ENCODE measurements at regions not wholly inside any gene's neighbourhood (a gene's known extent, or its start where the extent isn't known, plus 50 kb on each side); places are given as distances from the start of the nearest gene placed in this dataset.
"Not testable (repeated sequence)": the region's sequence is repeated elsewhere in the genome, so short reads cannot be mapped to it uniquely, and the experiment has no call there.

DNA sequence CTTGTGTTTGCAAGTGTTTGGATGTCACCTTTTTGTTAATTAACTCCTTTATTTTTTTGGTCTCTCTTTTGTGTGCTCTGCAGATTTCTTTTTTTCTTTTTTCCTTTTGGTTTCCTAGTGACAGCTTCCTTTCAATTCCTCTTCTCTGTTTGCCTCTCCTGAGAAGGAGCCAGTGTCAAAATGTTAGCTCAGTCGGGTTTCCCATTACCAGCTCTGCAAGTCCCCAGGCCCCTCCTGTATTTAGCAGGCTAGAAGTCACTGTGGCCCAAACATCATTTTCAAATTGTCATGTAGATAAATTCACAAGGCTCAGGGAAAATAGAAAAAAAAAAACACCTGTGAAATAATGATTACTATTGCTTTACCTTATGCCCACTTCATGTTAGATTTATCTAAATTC, 1621.6 kb downstream of the CDH8 start:
- CTCF ChIA-PET: no interaction called here
- ATAC-seq: no peak
- H3K9me3 Mint-ChIP-seq (ENCODE audit: insufficient read depth): peaks cover 13% of the 10 kb centered on the region
- no peaks in the 10 kb centered on the region for H3K27me3 Mint-ChIP-seq (ENCODE audit: low read depth)
- no peaks in the 10 kb centered on the region for H3K36me3 Mint-ChIP-seq (ENCODE audit: low read depth)
- POLR2A ChIA-PET: no interaction called here
- H3K27ac Mint-ChIP-seq: no peak overlapping the region
- no peak for DNase-seq
- no peak overlapping the region for H3K4me3 Mint-ChIP-seq
- H3K4me1 Mint-ChIP-seq (ENCODE audit: low read depth): no peaks in the 10 kb centered on the region

DNA sequence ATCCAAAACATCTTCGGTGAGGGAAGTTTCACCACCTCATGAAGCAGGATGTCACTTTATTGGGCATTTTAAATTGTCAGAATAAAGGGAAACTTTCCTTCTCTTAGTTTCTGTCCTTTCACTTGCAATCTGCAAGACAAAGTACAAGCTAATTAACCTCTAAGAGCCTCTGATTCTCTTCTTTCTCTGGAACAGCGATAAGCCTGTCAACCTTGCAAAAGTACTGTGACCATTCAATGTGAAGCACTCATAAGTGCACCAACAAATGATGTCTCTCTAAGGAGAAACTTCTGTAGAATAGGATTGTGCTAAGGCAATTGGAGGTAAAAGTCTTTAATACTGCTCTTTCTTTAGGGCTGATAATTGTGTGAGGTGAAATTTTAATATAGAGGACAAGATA, 1622.3 kb downstream of the CDH8 start:
- H3K4me3 Mint-ChIP-seq: no peak overlapping the region
- no peak for DNase-seq
- CTCF ChIA-PET: no interaction called here
- no peak overlapping the region for H3K27ac Mint-ChIP-seq
- H3K4me1 Mint-ChIP-seq (ENCODE audit: low read depth): no peaks in the 10 kb centered on the region
- H3K27me3 Mint-ChIP-seq (ENCODE audit: low read depth): no peaks in the 10 kb centered on the region
- H3K9me3 Mint-ChIP-seq (ENCODE audit: insufficient read depth): peaks cover 9% of the 10 kb centered on the region
- no peaks in the 10 kb centered on the region for H3K36me3 Mint-ChIP-seq (ENCODE audit: low read depth)
- POLR2A ChIA-PET: no interaction called here
- ATAC-seq: no peak

DNA sequence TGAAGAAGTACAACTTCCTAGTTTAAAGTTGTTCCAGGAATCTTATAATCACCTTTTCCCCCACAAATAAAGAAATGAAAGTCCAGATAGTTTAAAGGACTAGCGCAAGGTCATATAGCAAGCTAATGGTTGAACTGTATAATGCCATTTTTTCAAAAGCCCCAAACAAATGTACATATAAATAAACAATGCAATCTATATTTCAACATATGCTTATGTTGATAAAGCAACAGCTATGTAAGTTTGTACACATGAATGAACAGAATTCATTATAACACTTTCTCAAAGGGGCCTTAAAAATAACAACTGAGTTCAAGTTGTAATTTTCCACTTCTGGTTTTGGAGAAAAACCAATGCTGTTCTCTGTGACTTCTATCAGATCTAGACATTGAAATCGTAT, 1628.6 kb downstream of the CDH8 start:
- CTCF ChIA-PET: no interaction called here
- Mint-ChIP-seq H3K36me3 (ENCODE audit: low read depth) (no peaks in the 10 kb centered on the region), H3K9me3 (ENCODE audit: insufficient read depth) (peaks cover 16% of the 10 kb centered on the region), H3K4me3 (no peak overlapping the region), H3K27me3 (ENCODE audit: low read depth) (no peaks in the 10 kb centered on the region), H3K27ac (no peak overlapping the region), H3K4me1 (ENCODE audit: low read depth) (no peaks in the 10 kb centered on the region)
- POLR2A ChIA-PET: no interaction called here
- DNase-seq (no peak), ATAC-seq (no peak)

DNA sequence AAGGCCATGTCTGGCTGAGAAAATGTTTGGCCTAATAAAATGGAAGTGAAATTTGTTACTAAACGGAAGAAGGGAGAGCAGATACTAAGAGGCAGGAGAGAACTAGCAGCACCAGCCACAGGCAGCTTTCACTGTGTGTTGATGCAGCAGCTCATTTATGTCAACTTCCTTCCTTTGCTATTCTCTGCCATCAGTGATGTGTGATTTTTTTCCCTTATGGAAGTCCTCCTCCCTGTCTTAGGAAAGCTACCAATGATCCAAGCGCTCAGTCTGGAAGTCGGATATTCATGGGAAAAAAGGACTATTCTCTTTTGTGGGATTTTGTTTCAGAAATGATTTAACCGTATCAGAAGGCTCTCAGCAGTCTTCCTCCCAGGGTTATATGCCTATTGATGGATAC, 1629.2 kb downstream of the CDH8 start:
- ChIA-PET POLR2A (no interaction called here), CTCF (no interaction called here)
- Mint-ChIP-seq H3K27ac (no peak overlapping the region), H3K36me3 (ENCODE audit: low read depth) (no peaks in the 10 kb centered on the region), H3K9me3 (ENCODE audit: insufficient read depth) (peaks cover 16% of the 10 kb centered on the region), H3K4me1 (ENCODE audit: low read depth) (no peaks in the 10 kb centered on the region), H3K27me3 (ENCODE audit: low read depth) (no peaks in the 10 kb centered on the region), H3K4me3 (no peak overlapping the region)
- DNase-seq (no peak), ATAC-seq (no peak)

DNA sequence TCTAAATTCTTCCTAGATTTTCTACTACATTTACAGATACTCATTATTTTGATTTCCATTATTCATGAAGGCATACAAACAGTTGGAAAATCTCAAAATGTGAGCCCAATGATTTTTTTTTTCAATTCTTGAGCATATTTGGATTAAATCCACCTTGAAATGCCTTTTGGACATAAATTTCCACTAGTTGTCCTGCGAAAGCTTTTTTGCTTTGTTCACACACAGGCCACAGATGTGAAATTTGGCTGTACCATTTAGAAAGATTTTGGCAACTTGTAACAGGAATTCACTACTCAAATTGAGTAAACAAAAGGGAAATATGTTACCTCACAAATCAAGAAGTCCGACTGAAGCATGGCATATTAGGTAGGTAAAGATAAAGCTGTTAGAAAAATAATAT, 1631.0 kb downstream of the CDH8 start:
- no peaks in the 10 kb centered on the region for H3K4me1 Mint-ChIP-seq (ENCODE audit: low read depth)
- no peaks in the 10 kb centered on the region for H3K27me3 Mint-ChIP-seq (ENCODE audit: low read depth)
- H3K36me3 Mint-ChIP-seq (ENCODE audit: low read depth): no peaks in the 10 kb centered on the region
- CTCF ChIA-PET: no interaction called here
- H3K27ac Mint-ChIP-seq: no peak overlapping the region
- DNase-seq (no peak), ATAC-seq (no peak)
- H3K9me3 Mint-ChIP-seq (ENCODE audit: insufficient read depth): peaks cover 16% of the 10 kb centered on the region
- H3K4me3 Mint-ChIP-seq: no peak overlapping the region
- POLR2A ChIA-PET: no interaction called here

DNA sequence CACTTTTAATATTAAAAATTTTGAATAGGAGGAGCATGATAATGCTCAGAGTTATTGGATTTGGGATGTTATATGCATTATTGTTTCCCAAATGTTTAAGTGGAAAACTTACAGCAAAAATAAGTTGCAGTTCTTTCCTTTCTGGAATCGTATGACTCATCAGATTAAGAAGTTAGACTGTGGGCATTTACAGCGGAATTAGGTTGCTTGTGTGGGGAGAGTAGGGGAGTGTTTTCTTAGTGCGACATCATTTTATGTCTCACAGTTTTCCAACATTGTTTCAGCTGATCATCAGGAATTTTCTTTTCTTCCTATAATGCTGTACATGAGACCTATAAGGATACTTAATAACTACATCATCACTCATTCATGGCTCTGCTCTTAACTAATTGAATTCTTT, 1631.8 kb downstream of the CDH8 start:
- no peaks in the 10 kb centered on the region for H3K4me1 Mint-ChIP-seq (ENCODE audit: low read depth)
- no peak for ATAC-seq
- no peak overlapping the region for H3K4me3 Mint-ChIP-seq
- H3K27me3 Mint-ChIP-seq (ENCODE audit: low read depth): no peaks in the 10 kb centered on the region
- POLR2A ChIA-PET: no interaction called here
- peaks cover 16% of the 10 kb centered on the region for H3K9me3 Mint-ChIP-seq (ENCODE audit: insufficient read depth)
- CTCF ChIA-PET: no interaction called here
- H3K27ac Mint-ChIP-seq: no peak overlapping the region
- DNase-seq: no peak
- no peaks in the 10 kb centered on the region for H3K36me3 Mint-ChIP-seq (ENCODE audit: low read depth)

DNA sequence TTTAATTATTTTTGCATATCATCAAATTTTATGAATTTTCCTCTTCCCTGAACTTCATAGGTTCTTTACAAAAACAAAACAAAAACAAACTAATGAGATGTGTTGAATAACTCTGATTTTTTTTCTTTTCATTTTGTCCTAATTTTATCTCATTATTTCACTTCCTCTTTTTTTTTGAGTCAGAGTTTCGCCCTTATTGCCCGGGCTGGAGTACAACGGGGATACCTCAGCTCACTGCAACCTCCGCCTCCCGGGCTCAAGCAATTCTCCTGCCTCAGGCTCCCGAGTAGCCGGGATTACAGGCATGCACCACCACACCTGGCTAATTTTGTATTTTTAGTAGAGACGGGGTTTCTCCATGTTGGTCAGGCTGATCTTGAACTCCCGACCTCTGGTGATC, 1633.3 kb downstream of the CDH8 start:
- H3K27me3 Mint-ChIP-seq (ENCODE audit: low read depth); ATAC-seq; H3K27ac Mint-ChIP-seq; H3K36me3 Mint-ChIP-seq (ENCODE audit: low read depth); DNase-seq; H3K4me3 Mint-ChIP-seq; POLR2A ChIA-PET; H3K4me1 Mint-ChIP-seq (ENCODE audit: low read depth); CTCF ChIA-PET: not testable (repeated sequence)
- peaks cover 16% of the 10 kb centered on the region for H3K9me3 Mint-ChIP-seq (ENCODE audit: insufficient read depth)

DNA sequence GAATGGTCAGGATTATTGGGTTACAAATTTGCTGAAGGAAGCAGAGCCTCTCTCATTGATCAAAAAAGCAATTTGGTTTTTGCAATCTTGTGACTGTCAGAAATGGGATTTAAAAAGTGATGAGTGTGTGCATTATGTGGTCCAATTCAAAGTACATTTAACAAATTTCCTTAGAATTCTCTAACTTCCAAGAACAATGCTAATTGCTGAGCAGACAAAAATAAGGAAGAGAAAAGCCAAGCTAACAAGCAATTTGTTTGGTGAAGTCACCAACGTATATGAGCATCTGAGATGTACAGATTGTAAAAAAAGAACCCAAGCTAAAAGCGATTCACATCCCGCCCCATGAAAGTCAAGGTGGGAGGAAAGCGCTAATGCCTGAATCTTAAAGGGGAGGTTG, 1643.9 kb downstream of the CDH8 start:
- Mint-ChIP-seq H3K9me3 (ENCODE audit: insufficient read depth) (peaks cover 5% of the 10 kb centered on the region), H3K27ac (no peak overlapping the region)
- ATAC-seq: no peak

DNA sequence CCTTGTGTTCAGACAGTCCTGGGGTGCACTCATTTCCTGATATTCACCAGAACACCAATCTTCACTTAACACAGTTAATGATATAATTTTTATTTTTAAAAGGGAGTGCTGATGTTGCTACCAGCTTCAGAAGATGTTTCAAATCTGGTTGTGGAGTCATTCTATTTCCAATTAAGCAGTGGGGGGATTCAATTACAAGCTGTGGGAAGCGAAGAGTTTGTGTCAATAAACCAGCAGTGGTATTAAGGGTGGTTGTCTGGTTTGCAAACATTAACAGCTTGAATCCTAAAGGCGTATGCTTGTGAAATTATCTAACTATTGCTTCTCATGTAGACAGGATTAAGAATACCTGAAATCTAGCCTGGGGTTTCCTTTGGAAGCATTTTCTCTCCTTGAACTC, 1637.5 kb upstream of the GOT2 start:
- Mint-ChIP-seq H3K27ac (no peak overlapping the region), H3K9me3 (ENCODE audit: insufficient read depth) (peaks cover 7% of the 10 kb centered on the region), H3K27me3 (ENCODE audit: low read depth) (no peaks in the 10 kb centered on the region), H3K36me3 (ENCODE audit: low read depth) (no peaks in the 10 kb centered on the region), H3K4me1 (ENCODE audit: low read depth) (no peaks in the 10 kb centered on the region), H3K4me3 (no peak overlapping the region)
- ATAC-seq (no peak), DNase-seq (no peak)
- CTCF ChIA-PET: no interaction called here
- POLR2A ChIA-PET: no interaction called here

More for the DNA sequence above, 1643.9 kb downstream of the CDH8 start:
- POLR2A ChIA-PET: no interaction called here
- no peak for DNase-seq
- Mint-ChIP-seq H3K36me3 (ENCODE audit: low read depth) (no peaks in the 10 kb centered on the region), H3K27me3 (ENCODE audit: low read depth) (no peaks in the 10 kb centered on the region), H3K4me1 (ENCODE audit: low read depth) (no peaks in the 10 kb centered on the region), H3K4me3 (no peak overlapping the region)
- CTCF ChIA-PET: no interaction called here

DNA sequence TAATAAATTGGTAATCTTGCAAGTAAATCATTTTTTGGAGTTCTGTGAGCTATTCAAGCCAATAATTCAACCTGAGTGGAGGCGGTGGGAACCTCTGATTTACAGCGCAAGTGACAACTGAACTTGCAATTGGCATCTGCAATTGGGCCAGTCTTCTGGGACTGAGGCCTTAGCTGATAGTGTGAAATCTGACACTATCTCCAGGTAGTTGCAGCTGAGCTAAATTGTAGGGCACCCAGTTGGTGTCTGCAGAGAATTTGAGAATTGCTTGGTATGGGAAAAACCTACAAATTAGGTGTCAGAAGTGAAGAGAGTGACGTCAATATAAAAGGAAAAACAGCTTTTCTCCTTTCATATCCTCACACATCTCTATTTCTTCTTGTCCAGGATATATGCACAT, 1633.6 kb upstream of the GOT2 start:
- Mint-ChIP-seq H3K9me3 (ENCODE audit: insufficient read depth) (peaks cover 4% of the 10 kb centered on the region), H3K4me3 (no peak overlapping the region), H3K27ac (no peak overlapping the region), H3K36me3 (ENCODE audit: low read depth) (no peaks in the 10 kb centered on the region), H3K4me1 (ENCODE audit: low read depth) (no peaks in the 10 kb centered on the region), H3K27me3 (ENCODE audit: low read depth) (no peaks in the 10 kb centered on the region)
- ChIA-PET CTCF (no interaction called here), POLR2A (no interaction called here)
- DNase-seq: no peak
- no peak for ATAC-seq

DNA sequence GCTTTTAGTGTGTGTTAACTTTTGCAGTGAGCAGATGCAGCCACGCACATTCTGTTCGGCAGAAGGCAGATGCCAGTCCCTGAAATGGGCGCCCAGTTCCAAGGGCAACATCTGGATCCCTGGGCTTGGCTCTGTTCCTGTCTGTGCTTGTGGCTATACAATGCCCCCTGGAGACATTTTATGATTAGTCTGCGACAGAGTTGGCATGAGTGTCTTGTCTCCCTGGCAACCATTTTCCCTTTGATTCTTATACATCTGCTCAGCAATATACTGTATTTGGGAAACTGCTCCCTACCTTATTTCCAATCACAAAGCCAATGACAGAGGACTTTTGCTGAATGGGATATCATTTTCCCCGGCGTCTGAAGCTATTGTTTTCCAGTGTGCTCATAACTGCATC, 1629.5 kb upstream of the GOT2 start:
- no peaks in the 10 kb centered on the region for H3K9me3 Mint-ChIP-seq (ENCODE audit: insufficient read depth)
- DNase-seq (no peak), ATAC-seq (no peak)
- H3K4me1 Mint-ChIP-seq (ENCODE audit: low read depth): no peaks in the 10 kb centered on the region
- H3K27ac Mint-ChIP-seq: no peak overlapping the region
- H3K27me3 Mint-ChIP-seq (ENCODE audit: low read depth): no peaks in the 10 kb centered on the region
- H3K4me3 Mint-ChIP-seq: no peak overlapping the region
- ChIA-PET CTCF (no interaction called here), POLR2A (no interaction called here)
- no peaks in the 10 kb centered on the region for H3K36me3 Mint-ChIP-seq (ENCODE audit: low read depth)

DNA sequence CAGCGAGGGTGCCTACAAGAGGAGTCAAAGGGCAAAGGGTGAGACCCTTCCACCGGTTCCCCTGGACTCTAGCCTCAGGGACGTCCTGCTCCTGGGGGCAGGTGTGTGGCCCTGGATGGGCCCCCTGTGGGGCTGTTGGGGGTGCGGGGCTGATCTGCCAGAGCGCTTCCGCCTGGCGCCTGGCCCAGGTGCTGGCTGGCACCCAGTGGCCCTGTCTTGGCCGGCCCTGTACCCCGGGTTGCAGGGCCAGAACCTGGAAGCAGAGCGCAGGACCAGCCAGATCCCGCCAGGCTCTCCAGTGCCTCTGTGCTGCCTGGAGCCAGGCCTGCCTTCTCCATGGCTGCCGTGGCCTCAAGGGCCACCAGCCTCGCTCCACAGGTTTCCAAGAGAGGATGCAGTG, 1625.8 kb upstream of the GOT2 start:
- H3K4me1 Mint-ChIP-seq (ENCODE audit: low read depth); H3K36me3 Mint-ChIP-seq (ENCODE audit: low read depth); H3K27ac Mint-ChIP-seq; DNase-seq; H3K4me3 Mint-ChIP-seq; POLR2A ChIA-PET; H3K27me3 Mint-ChIP-seq (ENCODE audit: low read depth); ATAC-seq; H3K9me3 Mint-ChIP-seq (ENCODE audit: insufficient read depth); CTCF ChIA-PET: not testable (repeated sequence)

DNA sequence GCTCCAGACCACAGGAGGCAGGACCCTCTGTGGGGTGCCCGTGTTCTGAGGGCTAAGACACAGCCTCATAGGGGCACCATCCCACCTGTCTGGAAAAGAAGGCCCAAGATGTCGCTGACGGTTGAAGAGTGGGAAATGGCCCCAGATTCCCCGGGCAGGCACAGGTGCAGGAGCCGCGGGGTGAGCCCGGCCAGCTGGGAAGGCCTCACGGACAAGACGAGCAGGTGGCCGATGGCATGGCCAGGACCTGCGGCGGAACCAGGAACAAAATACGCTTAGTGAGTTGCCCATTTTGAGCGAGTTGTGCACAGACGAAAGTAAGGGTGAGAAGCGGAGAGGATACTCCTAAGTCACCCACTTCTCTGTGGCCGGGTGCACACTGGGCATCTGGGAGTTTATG, 1625.3 kb upstream of the GOT2 start:
- POLR2A ChIA-PET; H3K36me3 Mint-ChIP-seq (ENCODE audit: low read depth); DNase-seq; H3K4me3 Mint-ChIP-seq; H3K4me1 Mint-ChIP-seq (ENCODE audit: low read depth); H3K27me3 Mint-ChIP-seq (ENCODE audit: low read depth); CTCF ChIA-PET; ATAC-seq; H3K9me3 Mint-ChIP-seq (ENCODE audit: insufficient read depth); H3K27ac Mint-ChIP-seq: not testable (repeated sequence)
